ENCODE measurements at regions not wholly inside any gene's neighbourhood (a gene's known extent, or its start where the extent isn't known, plus 50 kb on each side); places are given as distances from the start of the nearest gene placed in this dataset.

DNA sequence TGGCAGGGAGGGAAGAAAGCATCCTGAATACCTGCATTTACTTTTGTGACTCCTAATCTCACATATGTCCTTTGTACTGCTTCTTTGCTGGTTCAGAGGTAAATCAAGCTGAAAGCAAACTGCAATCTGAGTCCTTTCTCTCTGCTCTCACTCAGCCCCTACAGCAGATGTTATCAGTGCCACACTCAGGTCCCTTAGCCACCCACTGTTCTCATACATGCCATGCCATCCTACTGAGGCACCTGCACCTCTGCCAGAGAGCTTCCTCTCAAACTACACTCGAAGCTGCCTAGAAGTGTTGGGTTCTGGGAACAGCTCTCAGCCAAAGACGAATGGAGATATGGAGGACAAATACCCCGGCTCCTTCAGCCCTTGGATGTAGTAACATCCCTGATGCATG lies 244.5 kb downstream of the TXNL1 start:
- FAIRE-seq, result no peak
- no peaks in the 10 kb centered on the region for H4K20me1 ChIP-seq (ENCODE audit: control insufficient read depth, insufficient read depth)
- no peaks in the 10 kb centered on the region for H3K36me3 ChIP-seq (ENCODE audit: control insufficient read depth in 2 of 2, insufficient read depth in 2 of 2, low read length in 1 of 2)
- H3K27me3 ChIP-seq (replicated peaks in 1 of 2; ENCODE audit: control insufficient read depth in 2 of 2, insufficient read depth in 2 of 2, low read length in 1 of 2), result no peaks in the 10 kb centered on the region
- no TSS peak for BruUV-seq (replicated peaks)
- ChIA-PET RAD21 (ENCODE audit: unreplicated experiment) (no interaction called here), POLR2A (no interaction called here), SMC1A (ENCODE audit: uncharacterized antibody, unreplicated experiment) (no interaction called here), CTCF (no interaction called here)
- H3K79me2 ChIP-seq (ENCODE audit: control insufficient read depth, insufficient read depth, low read length), result no peaks in the 10 kb centered on the region
- H3K9me3 ChIP-seq (replicated peaks; ENCODE audit: control insufficient read depth, insufficient read depth, low read length), result no peaks in the 10 kb centered on the region
- H3K4me3 ChIP-seq, result no peak overlapping the region
- intact Hi-C loops (cut with micrococcal nuclease; ENCODE audit: unreplicated experiment) (no loop called here), in situ Hi-C loops (cut with MboI) (no loop called here)
- H2AFZ ChIP-seq (ENCODE audit: control insufficient read depth, low read depth, low read length), result no peak overlapping the region
- no peak for DNase-seq (ENCODE audit: low read depth, low spot score)
- H3K27ac ChIP-seq (ENCODE audit: control insufficient read depth, insufficient read depth), result no peak overlapping the region
- ATAC-seq, result no peak
- TF ChIP-seq HDAC2 (IDR thresholded peaks at IDR 0.05) (no peak), SUPT20H (IDR thresholded peaks at IDR 0.05; ENCODE audit: borderline replicate concordance, control insufficient read depth, low read depth, low read length) (no peak), ZZZ3 (IDR thresholded peaks at IDR 0.05; ENCODE audit: control insufficient read depth, insufficient read length, low read depth) (no peak), HDGF (IDR thresholded peaks at IDR 0.05) (no peak), NR2C2 (IDR thresholded peaks at IDR 0.05; ENCODE audit: borderline replicate concordance, control insufficient read depth, insufficient read length, low read depth) (no peak), TAF1 (IDR thresholded peaks at IDR 0.05; ENCODE audit: borderline replicate concordance, low read depth, low read length) (no peak), POU2F2 (IDR thresholded peaks at IDR 0.05; ENCODE audit: borderline replicate concordance, low read depth, low read length) (no peak), CBX3 (IDR thresholded peaks at IDR 0.05; ENCODE audit: borderline replicate concordance, low read depth) (no peak), WRNIP1 (IDR thresholded peaks at IDR 0.05; ENCODE audit: borderline replicate concordance, low read depth, low read length) (no peak), FOXM1 (IDR thresholded peaks at IDR 0.05; ENCODE audit: low read depth, low read length) (no peak), KLF5 (IDR thresholded peaks at IDR 0.05; ENCODE audit: partially characterized antibody) (no peak), ESRRA (IDR thresholded peaks at IDR 0.05; ENCODE audit: low read length) (no peak), BMI1 (IDR thresholded peaks at IDR 0.05; ENCODE audit: borderline replicate concordance) (no peak), RB1 (IDR thresholded peaks at IDR 0.05; ENCODE audit: borderline replicate concordance) (no peak)
- TF ChIP-seq, protein P1, sequence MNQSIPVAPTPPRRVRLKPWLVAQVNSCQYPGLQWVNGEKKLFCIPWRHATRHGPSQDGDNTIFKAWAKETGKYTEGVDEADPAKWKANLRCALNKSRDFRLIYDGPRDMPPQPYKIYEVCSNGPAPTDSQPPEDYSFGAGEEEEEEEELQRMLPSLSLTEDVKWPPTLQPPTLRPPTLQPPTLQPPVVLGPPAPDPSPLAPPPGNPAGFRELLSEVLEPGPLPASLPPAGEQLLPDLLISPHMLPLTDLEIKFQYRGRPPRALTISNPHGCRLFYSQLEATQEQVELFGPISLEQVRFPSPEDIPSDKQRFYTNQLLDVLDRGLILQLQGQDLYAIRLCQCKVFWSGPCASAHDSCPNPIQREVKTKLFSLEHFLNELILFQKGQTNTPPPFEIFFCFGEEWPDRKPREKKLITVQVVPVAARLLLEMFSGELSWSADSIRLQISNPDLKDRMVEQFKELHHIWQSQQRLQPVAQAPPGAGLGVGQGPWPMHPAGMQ (IDR thresholded peaks at IDR 0.05; ENCODE audit: borderline replicate concordance), result no peak
- TF ChIP-seq, protein P2, sequence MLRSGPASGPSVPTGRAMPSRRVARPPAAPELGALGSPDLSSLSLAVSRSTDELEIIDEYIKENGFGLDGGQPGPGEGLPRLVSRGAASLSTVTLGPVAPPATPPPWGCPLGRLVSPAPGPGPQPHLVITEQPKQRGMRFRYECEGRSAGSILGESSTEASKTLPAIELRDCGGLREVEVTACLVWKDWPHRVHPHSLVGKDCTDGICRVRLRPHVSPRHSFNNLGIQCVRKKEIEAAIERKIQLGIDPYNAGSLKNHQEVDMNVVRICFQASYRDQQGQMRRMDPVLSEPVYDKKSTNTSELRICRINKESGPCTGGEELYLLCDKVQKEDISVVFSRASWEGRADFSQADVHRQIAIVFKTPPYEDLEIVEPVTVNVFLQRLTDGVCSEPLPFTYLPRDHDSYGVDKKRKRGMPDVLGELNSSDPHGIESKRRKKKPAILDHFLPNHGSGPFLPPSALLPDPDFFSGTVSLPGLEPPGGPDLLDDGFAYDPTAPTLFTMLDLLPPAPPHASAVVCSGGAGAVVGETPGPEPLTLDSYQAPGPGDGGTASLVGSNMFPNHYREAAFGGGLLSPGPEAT (IDR thresholded peaks at IDR 0.05; ENCODE audit: low read depth), result no peak
- TF ChIP-seq, protein P3, sequence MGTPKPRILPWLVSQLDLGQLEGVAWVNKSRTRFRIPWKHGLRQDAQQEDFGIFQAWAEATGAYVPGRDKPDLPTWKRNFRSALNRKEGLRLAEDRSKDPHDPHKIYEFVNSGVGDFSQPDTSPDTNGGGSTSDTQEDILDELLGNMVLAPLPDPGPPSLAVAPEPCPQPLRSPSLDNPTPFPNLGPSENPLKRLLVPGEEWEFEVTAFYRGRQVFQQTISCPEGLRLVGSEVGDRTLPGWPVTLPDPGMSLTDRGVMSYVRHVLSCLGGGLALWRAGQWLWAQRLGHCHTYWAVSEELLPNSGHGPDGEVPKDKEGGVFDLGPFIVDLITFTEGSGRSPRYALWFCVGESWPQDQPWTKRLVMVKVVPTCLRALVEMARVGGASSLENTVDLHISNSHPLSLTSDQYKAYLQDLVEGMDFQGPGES (IDR thresholded peaks at IDR 0.05), result no peak
- TF ChIP-seq, protein P4, sequence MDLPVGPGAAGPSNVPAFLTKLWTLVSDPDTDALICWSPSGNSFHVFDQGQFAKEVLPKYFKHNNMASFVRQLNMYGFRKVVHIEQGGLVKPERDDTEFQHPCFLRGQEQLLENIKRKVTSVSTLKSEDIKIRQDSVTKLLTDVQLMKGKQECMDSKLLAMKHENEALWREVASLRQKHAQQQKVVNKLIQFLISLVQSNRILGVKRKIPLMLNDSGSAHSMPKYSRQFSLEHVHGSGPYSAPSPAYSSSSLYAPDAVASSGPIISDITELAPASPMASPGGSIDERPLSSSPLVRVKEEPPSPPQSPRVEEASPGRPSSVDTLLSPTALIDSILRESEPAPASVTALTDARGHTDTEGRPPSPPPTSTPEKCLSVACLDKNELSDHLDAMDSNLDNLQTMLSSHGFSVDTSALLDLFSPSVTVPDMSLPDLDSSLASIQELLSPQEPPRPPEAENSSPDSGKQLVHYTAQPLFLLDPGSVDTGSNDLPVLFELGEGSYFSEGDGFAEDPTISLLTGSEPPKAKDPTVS (IDR thresholded peaks at IDR 0.05; ENCODE audit: low read depth, low read length), result no peak
- 7% methylated on average over 3 of the region's 3 CpGs for WGBS (ENCODE audit: insufficient coverage, insufficient replicate concordance, low lambda C conversion rate, missing lambda C conversion rate)
- H3K4me2 ChIP-seq (ENCODE audit: control insufficient read depth, insufficient read depth), result no peak overlapping the region
- no peak overlapping the region for H3K9ac ChIP-seq (ENCODE audit: control insufficient read depth, insufficient read depth, low read length)
- no peaks in the 10 kb centered on the region for H3K4me1 ChIP-seq (ENCODE audit: control insufficient read depth, insufficient read depth, low read length)
